Stomach smooth muscle (tissue), 2 donors: ENCODE measurements at regions not wholly inside any gene's neighbourhood (a gene's known extent, or its start where the extent isn't known, plus 50 kb on each side); places are given as distances from the start of the nearest gene placed in this dataset.

ENCODE experiments used
- H3K27ac ChIP-seq: one replicate; pipeline ENCODE4 v1.7.0; 2013; ENCODE audit warnings: mild to moderate bottlenecking, low read length, inconsistent platforms
- H3K27me3 ChIP-seq, 2 donors: one replicate each; pipeline ENCODE4 v1.7.0; 2013; ENCODE audit warnings: low read length in 2 of 2; ENCODE audit not compliant: insufficient read depth in 2 of 2, control insufficient read depth in 1 of 2
- H3K36me3 ChIP-seq, 2 donors: one replicate each; pipeline ENCODE4 v1.7.0; 2013; ENCODE audit warnings: low read length in 2 of 2; ENCODE audit not compliant: control insufficient read depth in 2 of 2, insufficient read depth in 2 of 2
- H3K4me1 ChIP-seq: one replicate; pipeline ENCODE4 v1.7.0; 2013; ENCODE audit warnings: low read length; ENCODE audit not compliant: control insufficient read depth, insufficient read depth
- H3K4me3 ChIP-seq, 2 donors: one replicate each; pipeline ENCODE4 v1.7.0; 2013; ENCODE audit warnings: low read length in 2 of 2
- H3K9ac ChIP-seq, 2 donors: one replicate each; pipeline ENCODE4 v1.7.0; 2013; ENCODE audit warnings: low read length in 2 of 2, mild to moderate bottlenecking in 1 of 2
- H3K9me3 ChIP-seq, 2 donors: one replicate each; pipeline ENCODE4 v1.7.0; 2013; ENCODE audit warnings: low read length in 2 of 2; ENCODE audit not compliant: control insufficient read depth in 2 of 2
- donor health status: healthy.
- donor health status: Pancreatic carcinoma.

DNA sequence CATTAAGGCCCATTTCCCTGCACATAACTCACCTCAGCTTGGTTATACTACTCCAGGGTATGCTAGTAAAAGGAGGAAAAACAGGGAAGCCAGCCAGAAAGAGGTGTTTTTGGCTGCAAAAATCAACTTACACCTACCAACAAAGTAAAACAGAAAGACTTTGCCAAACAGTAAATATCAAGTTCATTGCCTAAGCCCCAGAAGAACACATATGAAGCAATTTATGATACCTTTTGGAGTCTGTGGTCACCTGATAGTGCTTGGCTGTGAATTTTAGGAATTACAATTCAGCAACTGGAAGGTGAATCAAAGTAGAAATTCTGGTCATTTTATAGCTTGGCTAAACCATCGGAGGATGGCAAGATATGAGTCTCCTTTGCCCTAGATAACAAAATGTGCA is 463.7 kb upstream of the CLINT1 start:
- Histone ChIP-seq H3K9ac (no peak overlapping the region), H3K9me3 (no peaks in the 10 kb centered on the region), H3K4me3 (no peak overlapping the region), H3K27me3 (no peaks in the 10 kb centered on the region), H3K36me3 (no peaks in the 10 kb centered on the region), H3K27ac (no peak overlapping the region), H3K4me1 (peaks cover 3% of the 10 kb centered on the region)

DNA sequence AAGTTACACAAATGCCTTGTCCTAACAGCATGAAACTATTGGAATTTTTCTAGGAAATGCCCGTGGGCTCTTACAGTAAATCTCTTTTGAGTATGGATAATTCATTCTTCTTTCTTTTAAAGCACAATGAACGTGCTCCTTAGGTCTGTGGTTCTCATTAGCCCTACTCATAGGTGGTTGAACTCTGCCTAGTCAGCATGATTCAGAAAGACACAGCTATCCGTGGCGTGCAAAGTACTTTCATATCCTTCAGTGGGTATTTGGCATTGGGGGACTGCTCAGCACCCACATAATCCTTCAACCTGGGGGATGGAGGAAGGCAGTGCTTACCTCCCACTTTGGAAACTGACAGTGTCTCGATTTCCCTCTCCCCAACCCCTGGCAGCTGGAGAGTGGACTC is 462.0 kb upstream of the CLINT1 start:
- Histone ChIP-seq H3K27ac (no peak overlapping the region), H3K27me3 (no peaks in the 10 kb centered on the region), H3K4me3 (no peak overlapping the region), H3K4me1 (peaks cover 3% of the 10 kb centered on the region), H3K36me3 (no peaks in the 10 kb centered on the region), H3K9ac (no peak overlapping the region), H3K9me3 (no peaks in the 10 kb centered on the region)

DNA sequence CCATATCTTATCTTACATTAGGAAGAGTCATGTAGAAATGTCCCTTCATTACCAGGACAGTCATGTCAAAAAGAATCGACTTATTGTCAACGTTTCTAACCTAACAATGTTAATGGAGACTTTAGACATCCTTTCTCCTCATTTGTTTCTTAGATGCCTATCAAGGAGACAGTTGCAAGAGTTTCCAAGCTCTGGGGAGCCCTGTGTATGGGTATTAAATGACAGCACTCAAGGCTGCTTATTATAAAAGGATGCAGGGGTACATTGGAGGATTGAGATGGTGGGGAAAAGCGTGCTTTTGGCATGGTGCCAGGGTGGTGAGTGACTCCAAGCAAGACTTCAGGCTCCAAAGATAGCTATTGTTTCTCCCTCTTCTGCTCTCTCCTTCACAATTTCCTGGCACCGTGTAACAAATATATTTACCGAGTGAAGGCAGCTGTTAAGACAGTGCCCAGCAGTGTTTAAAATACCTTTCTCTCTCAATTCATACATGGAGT is 461.3 kb upstream of the CLINT1 start:
- Histone ChIP-seq H3K4me1 (peaks cover 3% of the 10 kb centered on the region), H3K27ac (no peak overlapping the region), H3K36me3 (no peaks in the 10 kb centered on the region), H3K9me3 (no peaks in the 10 kb centered on the region), H3K27me3 (no peaks in the 10 kb centered on the region), H3K4me3 (no peak overlapping the region), H3K9ac (no peak overlapping the region)

DNA sequence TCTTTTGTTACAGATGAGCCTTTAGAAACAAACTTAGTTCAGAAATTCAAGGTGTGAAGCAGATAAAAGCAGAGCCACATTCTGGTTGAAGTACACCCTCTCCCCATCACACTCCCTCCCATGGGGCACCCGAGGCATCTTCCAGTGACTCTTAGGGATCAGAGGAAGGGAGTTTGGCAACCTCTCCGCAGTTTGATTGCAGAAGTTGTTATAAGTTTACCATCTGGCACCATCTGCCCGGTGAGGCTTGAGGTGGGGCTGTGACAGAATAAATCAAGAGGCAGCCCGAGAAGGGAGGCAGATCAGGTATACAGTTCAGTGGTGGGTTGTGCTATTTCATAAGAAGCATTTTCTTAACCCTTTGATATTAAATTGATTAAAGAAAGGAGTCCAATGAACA is 458.6 kb upstream of the CLINT1 start:
- H3K36me3 ChIP-seq = no peaks in the 10 kb centered on the region
- H3K4me3 ChIP-seq = no peak overlapping the region
- no peaks in the 10 kb centered on the region for H3K9me3 ChIP-seq
- no peak overlapping the region for H3K9ac ChIP-seq
- no peak overlapping the region for H3K27ac ChIP-seq
- no peaks in the 10 kb centered on the region for H3K27me3 ChIP-seq
- peaks cover 3% of the 10 kb centered on the region for H3K4me1 ChIP-seq

DNA sequence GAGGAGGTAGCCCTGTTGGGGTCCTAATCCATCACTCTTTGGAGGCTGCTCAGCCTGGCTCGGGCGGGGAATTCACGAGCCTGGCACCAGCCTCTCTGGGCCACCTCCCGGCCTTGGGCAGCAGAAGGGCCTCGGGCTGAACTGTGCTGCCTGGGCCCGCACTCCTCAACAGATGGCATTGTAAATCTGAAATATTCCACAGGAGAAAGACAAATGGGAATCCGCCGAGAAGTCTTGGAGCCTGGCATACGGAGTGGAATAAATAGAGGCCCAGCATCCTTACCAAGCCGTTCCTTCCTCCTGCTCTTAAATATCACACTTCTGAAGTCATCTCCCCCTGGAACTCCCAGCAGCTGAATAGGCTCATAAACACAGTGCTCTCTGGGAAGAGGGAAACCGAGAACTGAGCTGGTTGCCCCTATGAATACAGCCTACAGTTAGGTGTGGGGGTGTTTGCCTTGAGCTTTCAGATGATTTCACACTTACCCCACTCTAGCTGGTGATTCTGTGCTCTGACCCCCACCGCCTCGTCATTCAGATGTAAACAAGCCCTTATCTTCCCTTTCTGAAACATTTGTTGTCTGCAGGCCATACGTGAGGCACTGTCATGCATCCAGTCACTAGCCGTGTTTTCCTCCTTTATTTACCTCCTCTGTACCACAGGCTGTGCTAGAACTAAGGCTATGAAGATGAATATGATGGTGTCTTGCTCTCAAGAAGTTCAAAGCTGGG is 455.0 kb upstream of the CLINT1 start:
- H3K36me3 ChIP-seq = no peaks in the 10 kb centered on the region
- no peak overlapping the region for H3K4me3 ChIP-seq
- no peaks in the 10 kb centered on the region for H3K27me3 ChIP-seq
- H3K9me3 ChIP-seq = no peaks in the 10 kb centered on the region
- no peak overlapping the region for H3K9ac ChIP-seq
- no peaks in the 10 kb centered on the region for H3K4me1 ChIP-seq
- no peak overlapping the region for H3K27ac ChIP-seq

DNA sequence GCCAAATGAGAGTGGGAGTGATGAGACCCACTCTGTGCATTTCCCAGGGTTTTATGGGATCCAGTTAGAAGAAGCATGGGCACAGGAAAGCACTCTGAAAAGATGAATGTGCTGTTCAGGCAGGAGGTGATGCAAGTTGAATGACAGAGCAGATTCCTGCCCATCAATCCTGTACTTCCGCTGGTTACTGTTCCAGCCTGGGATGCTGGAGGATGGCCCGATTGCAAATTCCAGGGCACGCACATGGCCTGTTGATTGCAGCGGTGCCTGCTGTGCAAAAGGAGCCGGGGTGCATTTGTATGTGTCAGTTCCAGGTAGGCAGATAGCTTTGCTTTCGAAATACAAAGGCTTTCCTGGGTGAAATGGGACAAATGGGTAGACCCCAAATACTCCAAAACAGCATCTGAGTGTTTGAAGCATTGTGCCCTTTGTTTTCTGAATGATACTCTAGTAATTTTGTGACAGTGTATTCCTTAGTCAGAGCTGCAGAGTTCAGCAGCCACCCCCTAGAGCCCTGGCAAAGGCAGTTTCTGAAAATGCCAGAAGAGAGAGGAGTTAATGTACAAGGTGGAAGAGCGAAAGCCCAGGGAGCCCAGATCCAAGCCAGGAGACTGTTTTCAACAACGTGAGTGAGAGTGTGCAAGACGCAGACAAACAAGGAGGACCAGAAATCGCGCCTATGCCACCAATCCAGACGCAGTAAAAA is 454.2 kb upstream of the CLINT1 start:
- no peaks in the 10 kb centered on the region for H3K4me1 ChIP-seq
- H3K36me3 ChIP-seq = no peaks in the 10 kb centered on the region
- no peaks in the 10 kb centered on the region for H3K27me3 ChIP-seq
- no peak overlapping the region for H3K9ac ChIP-seq
- H3K9me3 ChIP-seq = no peaks in the 10 kb centered on the region
- no peak overlapping the region for H3K27ac ChIP-seq
- no peak overlapping the region for H3K4me3 ChIP-seq

DNA sequence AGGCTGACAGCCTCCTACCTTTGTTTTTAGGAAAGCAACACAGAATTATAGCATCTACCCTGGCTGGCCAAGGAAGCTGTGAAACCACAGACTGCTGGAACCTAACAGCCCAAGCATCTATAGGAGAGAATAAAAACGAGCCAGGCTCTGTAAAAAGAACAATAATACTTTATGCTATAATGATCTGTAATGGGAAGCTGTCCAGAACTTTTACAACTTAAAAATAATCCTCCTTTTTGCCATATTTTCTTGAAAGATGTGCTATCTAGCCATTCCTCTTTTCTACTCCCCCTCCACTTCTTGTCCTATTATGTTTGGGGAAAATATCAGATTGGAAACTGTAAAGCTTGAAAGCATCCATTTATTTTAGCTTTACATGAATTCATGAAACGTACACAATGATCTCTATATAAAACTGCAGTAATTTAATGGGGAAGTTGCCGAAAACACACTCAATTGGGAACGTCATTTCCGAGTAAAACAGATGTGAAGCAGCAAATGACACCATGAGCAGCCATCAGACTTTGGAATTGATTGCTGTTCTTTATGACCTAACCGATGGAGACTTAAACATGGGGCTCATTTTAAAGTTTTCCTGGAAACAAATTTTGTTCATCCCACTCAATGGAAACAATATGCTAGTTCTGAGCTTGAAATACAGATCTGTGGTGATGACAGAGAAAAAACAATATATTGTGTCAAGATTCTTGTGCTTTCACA is 450.3 kb upstream of the CLINT1 start:
- no peak overlapping the region for H3K27ac ChIP-seq
- no peaks in the 10 kb centered on the region for H3K9me3 ChIP-seq
- H3K9ac ChIP-seq = no peak overlapping the region

DNA sequence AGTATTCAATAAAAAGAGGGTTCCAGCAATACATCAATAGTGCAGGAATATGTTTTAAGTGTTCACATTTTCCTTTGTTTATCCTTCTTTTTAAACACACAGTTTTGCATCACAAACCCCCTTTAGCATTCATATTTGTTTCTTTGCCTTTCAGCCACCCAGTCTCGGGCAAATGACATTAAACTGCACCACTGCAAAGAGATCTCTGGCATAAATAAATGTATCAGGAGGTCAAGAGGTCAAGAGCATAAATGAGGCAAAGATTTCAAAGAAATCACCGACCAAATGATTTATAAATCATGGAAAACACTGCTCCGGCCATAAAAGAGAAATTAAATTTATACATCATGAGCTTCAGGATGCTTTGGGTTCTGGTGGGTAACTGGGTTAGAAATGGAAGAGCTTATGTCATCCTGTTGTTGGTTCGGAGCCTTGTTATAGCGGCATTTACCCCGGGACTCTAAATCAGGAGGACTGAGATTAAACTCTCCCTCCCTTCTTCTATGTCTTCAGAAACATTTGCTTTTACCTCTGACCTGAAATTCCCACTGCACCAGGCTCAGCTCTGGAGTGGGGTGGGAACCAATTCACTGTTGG is 449.6 kb upstream of the CLINT1 start:
- H3K36me3 ChIP-seq = no peaks in the 10 kb centered on the region
- no peak overlapping the region for H3K27ac ChIP-seq
- H3K9me3 ChIP-seq = no peaks in the 10 kb centered on the region
- no peak overlapping the region for H3K4me3 ChIP-seq
- H3K27me3 ChIP-seq = no peaks in the 10 kb centered on the region
- no peaks in the 10 kb centered on the region for H3K4me1 ChIP-seq
- H3K9ac ChIP-seq = no peak overlapping the region

More for the DNA sequence above, 450.3 kb upstream of the CLINT1 start:
- no peaks in the 10 kb centered on the region for H3K4me1 ChIP-seq
- no peaks in the 10 kb centered on the region for H3K27me3 ChIP-seq
- H3K36me3 ChIP-seq = no peaks in the 10 kb centered on the region
- no peak overlapping the region for H3K4me3 ChIP-seq

DNA sequence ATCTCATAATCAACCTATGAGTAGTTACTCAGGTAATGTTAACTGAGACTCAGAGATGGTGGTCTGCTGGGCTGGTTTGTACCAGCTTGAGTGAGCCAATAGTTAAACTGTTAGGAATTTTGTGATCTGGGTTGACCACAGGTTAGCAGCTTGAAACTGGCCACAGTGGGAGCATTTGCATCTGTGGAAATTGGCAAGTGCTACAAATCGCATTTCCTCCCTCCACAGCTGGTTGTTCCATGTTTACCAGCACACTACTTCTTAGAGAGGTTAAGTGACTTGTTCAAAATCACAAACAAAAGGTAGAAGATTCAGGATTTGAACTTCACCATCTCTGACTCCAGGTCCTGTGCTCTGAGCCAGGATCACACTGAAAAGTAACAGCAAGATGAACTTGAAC is 446.9 kb upstream of the CLINT1 start:
- Histone ChIP-seq H3K27ac (no peak overlapping the region), H3K9me3 (no peaks in the 10 kb centered on the region), H3K27me3 (no peaks in the 10 kb centered on the region), H3K9ac (no peak overlapping the region), H3K4me1 (no peaks in the 10 kb centered on the region), H3K4me3 (no peak overlapping the region), H3K36me3 (no peaks in the 10 kb centered on the region)

DNA sequence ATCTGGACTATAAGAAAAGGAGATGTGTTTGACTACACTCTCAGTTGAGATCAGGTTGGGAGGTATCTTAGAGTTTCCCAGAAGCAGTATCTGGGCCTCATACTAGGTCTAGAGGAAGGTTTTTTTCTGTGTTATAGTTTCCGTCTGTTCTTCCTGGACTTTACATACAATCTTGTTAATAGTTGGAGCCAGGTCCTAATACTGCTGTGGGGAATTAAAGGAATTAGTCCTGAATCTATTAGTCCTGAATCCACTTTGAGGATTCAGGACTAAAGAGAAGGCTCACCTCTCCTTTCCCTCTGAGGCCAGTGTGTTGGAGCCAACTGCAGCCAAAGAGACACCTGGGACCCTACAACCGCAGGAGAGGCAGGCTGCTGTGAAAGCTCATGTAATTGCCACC is 445.7 kb upstream of the CLINT1 start:
- Histone ChIP-seq H3K9me3 (no peaks in the 10 kb centered on the region), H3K36me3 (no peaks in the 10 kb centered on the region), H3K9ac (no peak overlapping the region), H3K4me3 (no peak overlapping the region), H3K4me1 (no peaks in the 10 kb centered on the region), H3K27me3 (no peaks in the 10 kb centered on the region), H3K27ac (no peak overlapping the region)
